Liver (tissue), 8 donors: ENCODE measurements at regions not wholly inside any gene's neighbourhood (a gene's known extent, or its start where the extent isn't known, plus 50 kb on each side); places are given as distances from the start of the nearest gene placed in this dataset. TPM values are rescaled to one million over a fixed set of nuclear protein-coding genes. Genes with fewer than 3 reads are reported as not detected.

Experiments
- DNase-seq: peaks from one replicate; pipeline ENCODE4 v3.0.0-alpha.2; 2017; ENCODE audit warnings: low spot score
- H3K27ac ChIP-seq, 2 donors: one replicate each; pipeline ENCODE4 v1.7.0; 2013; ENCODE audit warnings: inconsistent platforms in 2 of 2, low read length in 2 of 2, control low read depth in 1 of 2, low read depth in 1 of 2, mild to moderate bottlenecking in 1 of 2
- H3K27me3 ChIP-seq, 4 donors: one replicate each; pipeline versions ENCODE4 v1.6.1 to v1.7.0; 2013; ENCODE audit warnings: low read length in 3 of 4, inconsistent platforms in 1 of 4, mild to moderate bottlenecking in 1 of 4, moderate library complexity in 1 of 4; ENCODE audit not compliant: control insufficient read depth in 4 of 4, insufficient read depth in 4 of 4
- H3K36me3 ChIP-seq, 4 donors: one replicate each; pipeline versions ENCODE4 v1.6.1 to v1.7.0; 2013; ENCODE audit warnings: low read length in 3 of 4, mild to moderate bottlenecking in 3 of 4, low read depth in 1 of 4, moderate library complexity in 1 of 4; ENCODE audit not compliant: control insufficient read depth in 4 of 4, insufficient read depth in 3 of 4
- H3K4me1 ChIP-seq, 4 donors: one replicate each; pipeline versions ENCODE4 v1.6.1 to v1.7.0; 2013; ENCODE audit warnings: low read length in 3 of 4, mild to moderate bottlenecking in 3 of 4, moderate library complexity in 1 of 4; ENCODE audit not compliant: control insufficient read depth in 4 of 4, insufficient read depth in 4 of 4
- H3K4me3 ChIP-seq, 3 donors: one replicate each; pipeline versions ENCODE4 v1.6.1 to v1.7.0; 2013; ENCODE audit warnings: low read length in 3 of 3, control low read depth in 1 of 3, low read depth in 1 of 3, mild to moderate bottlenecking in 1 of 3
- H3K9ac ChIP-seq, 2 donors: one replicate each; pipeline ENCODE4 v1.7.0; 2013; ENCODE audit warnings: low read length in 2 of 2, mild to moderate bottlenecking in 2 of 2, moderate library complexity in 2 of 2, control low read depth in 1 of 2, low read depth in 1 of 2
- H3K9me3 ChIP-seq, 4 donors: one replicate each; pipeline versions ENCODE4 v1.6.1 to v1.7.0; 2013; ENCODE audit warnings: low read length in 3 of 4; ENCODE audit not compliant: control insufficient read depth in 4 of 4
- ATF3 ChIP-seq: IDR thresholded peaks from 2 replicates; pipeline ENCODE4 v1.6.1; 2016; ENCODE audit warnings: antibody characterized with exemption
- EGR1 ChIP-seq, 2 donors: IDR thresholded peaks; 2 replicates each; pipeline ENCODE4 v1.6.1; 2016 to 2018; ENCODE audit warnings: antibody characterized with exemption in 2 of 2, low read depth in 2 of 2
- FOXA1 ChIP-seq: IDR thresholded peaks from 2 replicates; pipeline ENCODE4 v1.6.1; 2016; ENCODE audit warnings: antibody characterized with exemption
- RXRA ChIP-seq, 2 donors: IDR thresholded peaks; 2 replicates each; pipeline ENCODE4 v1.6.1; 2017 to 2018; ENCODE audit warnings: antibody characterized with exemption in 2 of 2, mild to moderate bottlenecking in 1 of 2
- WGBS: extraction: QIAGEN DNeasy Blood & Tissue Kit; methylation state at CpG from one replicate; pipeline ENCODE4 v1.1.7; 2013; 5-methylcytosine and 5-hydroxymethylcytosine counted together
- small RNA-seq: library from RNA; depleted of rRNA; stranded (forward); fragments of <200 nt; gene quantifications from one replicate; pipeline ENCODE3, GENCODE V24; 2014
- donor health status: healthy.
- donor health status: healthy.
- donor health status: healthy.
- donor health status: healthy.

GRCh38 chr1:227370533-227371254, 52.4 kb upstream of the CDC42BPA start:
- no peak overlapping the region for H3K4me3 ChIP-seq
- H3K27ac ChIP-seq = no peak overlapping the region
- no peak for DNase-seq
- no peaks in the 10 kb centered on the region for H3K9me3 ChIP-seq
- H3K27me3 ChIP-seq = no peaks in the 10 kb centered on the region
- H3K36me3 ChIP-seq = no peaks in the 10 kb centered on the region
- 88% methylated on average over 10 of the region's 10 CpGs for WGBS
- H3K4me1 ChIP-seq = no peaks in the 10 kb centered on the region
- no peak overlapping the region for H3K9ac ChIP-seq
- TF ChIP-seq FOXA1 = no peak
- no peak for TF ChIP-seq ATF3
- TF ChIP-seq EGR1 (IDR thresholded peaks at IDR 0.05; ENCODE audit: low read depth in 2 of 2) = no peak

GRCh38 chr1:227369102-227369760, 50.9 kb upstream of the CDC42BPA start:
- 75% methylated on average over 6 of the region's 6 CpGs for WGBS
- no peak overlapping the region for H3K27ac ChIP-seq
- DNase-seq = no peak

More at GRCh38 chr1:227369102-227369760, 50.9 kb upstream of the CDC42BPA start:
- Histone ChIP-seq H3K9me3 (no peaks in the 10 kb centered on the region), H3K27me3 (no peaks in the 10 kb centered on the region), H3K4me3 (no peak overlapping the region), H3K4me1 (no peaks in the 10 kb centered on the region), H3K9ac (no peak overlapping the region), H3K36me3 (no peaks in the 10 kb centered on the region)
- TF ChIP-seq RXRA (IDR thresholded peaks at IDR 0.05) = no peak

Small RNA genes lying in the stretch of these regions (small RNA-seq; reads per million reads assigned to genes)
- gene AL451054.2 (not detected), gene BTF3P9 (not detected)
